ENCODE measurements at regions not wholly inside any gene's neighbourhood (a gene's known extent, or its start where the extent isn't known, plus 50 kb on each side); places are given as distances from the start of the nearest gene placed in this dataset.

- H3K9me3 ChIP-seq (ENCODE audit: control insufficient read depth in 4 of 4, insufficient read depth in 3 of 4, low read length in 3 of 4) = no peaks in the 10 kb centered on the region
- DNase-seq (no peak), ATAC-seq (ENCODE audit: insufficient read depth, low FRiP score) (no peak)
- TF ChIP-seq CTCF (IDR thresholded peaks at IDR 0.05; ENCODE audit: control extremely low read depth, extremely low read depth) = no peak
- H3K36me3 ChIP-seq (ENCODE audit: control insufficient read depth in 4 of 4, insufficient read depth in 4 of 4, low read length in 4 of 4) = no peaks in the 10 kb centered on the region
- peaks cover 0 to 2% (median 0%) of the 10 kb centered on the region in 5 donors for H3K4me1 ChIP-seq (ENCODE audit: control insufficient read depth in 5 of 5, insufficient read depth in 5 of 5, low read length in 5 of 5)
- H3K9ac ChIP-seq (ENCODE audit: insufficient read depth in 1 of 2, low read length in 2 of 2) = no peak overlapping the region
- 89 to 91% methylated on average over 4 of the region's 4 CpGs for WGBS, 2 donors
- no peaks in the 10 kb centered on the region for H3K27me3 ChIP-seq (ENCODE audit: control insufficient read depth in 3 of 3, insufficient read depth in 3 of 3, low read length in 2 of 3)
- no peak overlapping the region for H3K27ac ChIP-seq (ENCODE audit: low read depth in 1 of 2, low read length in 1 of 2)
- H3K4me3 ChIP-seq = no peak overlapping the region
Measured at GRCh38 chr6:9576521-9576920, 838.4 kb downstream of the TFAP2A start.

GRCh38 chr6:9566096-9566495 lies 848.8 kb downstream of the TFAP2A start:
- no peak overlapping the region for H3K9ac ChIP-seq (ENCODE audit: insufficient read depth in 1 of 2, low read length in 2 of 2)
- no peak for TF ChIP-seq CTCF (IDR thresholded peaks at IDR 0.05; ENCODE audit: control extremely low read depth, extremely low read depth)
- no peak overlapping the region for H3K4me3 ChIP-seq
- no peaks in the 10 kb centered on the region for H3K27me3 ChIP-seq (ENCODE audit: control insufficient read depth in 3 of 3, insufficient read depth in 3 of 3, low read length in 2 of 3)
- no peak for DNase-seq
- H3K4me1 ChIP-seq (ENCODE audit: control insufficient read depth in 5 of 5, insufficient read depth in 5 of 5, low read length in 5 of 5) = no peaks in the 10 kb centered on the region
- H3K36me3 ChIP-seq (ENCODE audit: control insufficient read depth in 4 of 4, insufficient read depth in 4 of 4, low read length in 4 of 4) = no peaks in the 10 kb centered on the region
- H3K27ac ChIP-seq (ENCODE audit: low read depth in 1 of 2, low read length in 1 of 2) = no peak overlapping the region
- no peaks in the 10 kb centered on the region for H3K9me3 ChIP-seq (ENCODE audit: control insufficient read depth in 4 of 4, insufficient read depth in 3 of 4, low read length in 3 of 4)
- ATAC-seq (ENCODE audit: insufficient read depth, low FRiP score) = no peak

GRCh38 chr6:9564021-9564420 lies 850.9 kb downstream of the TFAP2A start:
- ATAC-seq (ENCODE audit: insufficient read depth, low FRiP score) (no peak), DNase-seq (no peak)
- no peak overlapping the region for H3K4me3 ChIP-seq
- no peaks in the 10 kb centered on the region for H3K9me3 ChIP-seq (ENCODE audit: control insufficient read depth in 4 of 4, insufficient read depth in 3 of 4, low read length in 3 of 4)
- 67 to 73% methylated on average over 3 of the region's 3 CpGs for WGBS, 2 donors
- no peak for TF ChIP-seq CTCF (IDR thresholded peaks at IDR 0.05; ENCODE audit: control extremely low read depth, extremely low read depth)
- no peaks in the 10 kb centered on the region for H3K27me3 ChIP-seq (ENCODE audit: control insufficient read depth in 3 of 3, insufficient read depth in 3 of 3, low read length in 2 of 3)
- H3K4me1 ChIP-seq (ENCODE audit: control insufficient read depth in 5 of 5, insufficient read depth in 5 of 5, low read length in 5 of 5) = no peaks in the 10 kb centered on the region
- H3K9ac ChIP-seq (ENCODE audit: insufficient read depth in 1 of 2, low read length in 2 of 2) = no peak overlapping the region
- H3K36me3 ChIP-seq (ENCODE audit: control insufficient read depth in 4 of 4, insufficient read depth in 4 of 4, low read length in 4 of 4) = no peaks in the 10 kb centered on the region
- H3K27ac ChIP-seq (ENCODE audit: low read depth in 1 of 2, low read length in 1 of 2) = no peak overlapping the region

GRCh38 chr6:9563568-9563967 lies 851.3 kb downstream of the TFAP2A start:
- TF ChIP-seq CTCF (IDR thresholded peaks at IDR 0.05; ENCODE audit: control extremely low read depth, extremely low read depth) = no peak
- no peak overlapping the region for H3K9ac ChIP-seq (ENCODE audit: insufficient read depth in 1 of 2, low read length in 2 of 2)
- no peak for ATAC-seq (ENCODE audit: insufficient read depth, low FRiP score)
- DNase-seq = no peak
- H3K9me3 ChIP-seq (ENCODE audit: control insufficient read depth in 4 of 4, insufficient read depth in 3 of 4, low read length in 3 of 4) = no peaks in the 10 kb centered on the region
- no peaks in the 10 kb centered on the region for H3K36me3 ChIP-seq (ENCODE audit: control insufficient read depth in 4 of 4, insufficient read depth in 4 of 4, low read length in 4 of 4)
- WGBS, 2 donors = 82 to 94% methylated on average over 1 of the region's 1 CpG
- H3K27me3 ChIP-seq (ENCODE audit: control insufficient read depth in 3 of 3, insufficient read depth in 3 of 3, low read length in 2 of 3) = no peaks in the 10 kb centered on the region
- H3K27ac ChIP-seq (ENCODE audit: low read depth in 1 of 2, low read length in 1 of 2) = no peak overlapping the region
- H3K4me3 ChIP-seq = no peak overlapping the region
- no peaks in the 10 kb centered on the region for H3K4me1 ChIP-seq (ENCODE audit: control insufficient read depth in 5 of 5, insufficient read depth in 5 of 5, low read length in 5 of 5)
